Neural crest cell (in vitro differentiated cells): ENCODE measurements at regions not wholly inside any gene's neighbourhood (a gene's known extent, or its start where the extent isn't known, plus 50 kb on each side); places are given as distances from the start of the nearest gene placed in this dataset.

ENCODE experiments used
- DNase-seq: peaks from one replicate; pipeline ENCODE4 v3.0.0; 2021; ENCODE audit warnings: low read depth, mixed read lengths, low spot score
- H3K27ac Mint-ChIP-seq: one replicate; pipeline ENCODE4 v1.8.0; 2021; ENCODE audit warnings: mild to moderate bottlenecking, mixed read lengths; ENCODE audit not compliant: unreplicated experiment
- H3K27me3 Mint-ChIP-seq: 2 replicates; pipeline ENCODE4 v1.8.0; 2021; ENCODE audit warnings: low read depth, mild to moderate bottlenecking, mixed read lengths
- H3K36me3 Mint-ChIP-seq: 2 replicates; pipeline ENCODE4 v1.8.0; 2021; ENCODE audit warnings: low read depth, mild to moderate bottlenecking, mixed read lengths
- H3K4me1 Mint-ChIP-seq: 2 replicates; pipeline ENCODE4 v1.8.0; 2021; ENCODE audit warnings: mixed read lengths
- H3K4me3 Mint-ChIP-seq: one replicate; pipeline ENCODE4 v1.8.0; 2021; ENCODE audit warnings: mild to moderate bottlenecking, mixed read lengths
- H3K9me3 Mint-ChIP-seq: 2 replicates; pipeline ENCODE4 v1.8.0; 2021; ENCODE audit warnings: mixed read lengths
- CTCF ChIP-seq: fragments of 200-600 bp; sonication (generic); conservative IDR thresholded peaks from 2 replicates; pipeline ENCODE4 v1.5.0; 2021; ENCODE audit warnings: antibody characterized with exemption, mild to moderate bottlenecking

- TF ChIP-seq CTCF = no peak
- H3K36me3 Mint-ChIP-seq = no peaks in the 10 kb centered on the region
- no peak for DNase-seq
- H3K4me3 Mint-ChIP-seq = no peak overlapping the region
- H3K9me3 Mint-ChIP-seq = no peaks in the 10 kb centered on the region
- H3K4me1 Mint-ChIP-seq = no peaks in the 10 kb centered on the region
- no peak overlapping the region for H3K27ac Mint-ChIP-seq
- H3K27me3 Mint-ChIP-seq = no peaks in the 10 kb centered on the region
Observed at GRCh38 chr4:110788302-110788701, 165.4 kb upstream of the PITX2 start.

DNA sequence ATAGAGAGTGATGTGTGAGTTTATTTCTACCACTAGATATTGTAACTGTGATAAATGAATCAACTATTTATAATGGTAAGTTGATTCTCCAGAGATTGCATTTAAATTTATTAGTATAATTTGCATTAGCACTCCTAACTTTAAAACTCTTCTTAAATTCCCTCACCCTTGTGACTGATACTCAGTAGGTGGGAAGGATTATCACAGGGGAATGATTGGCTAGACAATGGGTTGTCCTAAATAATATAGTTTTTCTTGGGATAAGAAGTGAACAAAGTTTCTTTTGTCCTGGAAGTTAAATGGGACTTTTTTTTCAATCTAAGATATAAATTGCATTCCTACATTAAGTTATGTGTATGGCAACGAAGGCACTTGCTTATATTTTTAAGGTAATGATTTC is 169.2 kb upstream of the PITX2 start:
- TF ChIP-seq CTCF = no peak
- no peaks in the 10 kb centered on the region for H3K36me3 Mint-ChIP-seq
- no peaks in the 10 kb centered on the region for H3K27me3 Mint-ChIP-seq
- DNase-seq = no peak
- no peaks in the 10 kb centered on the region for H3K4me1 Mint-ChIP-seq
- H3K4me3 Mint-ChIP-seq = no peak overlapping the region
- no peaks in the 10 kb centered on the region for H3K9me3 Mint-ChIP-seq
- H3K27ac Mint-ChIP-seq = no peak overlapping the region

DNA sequence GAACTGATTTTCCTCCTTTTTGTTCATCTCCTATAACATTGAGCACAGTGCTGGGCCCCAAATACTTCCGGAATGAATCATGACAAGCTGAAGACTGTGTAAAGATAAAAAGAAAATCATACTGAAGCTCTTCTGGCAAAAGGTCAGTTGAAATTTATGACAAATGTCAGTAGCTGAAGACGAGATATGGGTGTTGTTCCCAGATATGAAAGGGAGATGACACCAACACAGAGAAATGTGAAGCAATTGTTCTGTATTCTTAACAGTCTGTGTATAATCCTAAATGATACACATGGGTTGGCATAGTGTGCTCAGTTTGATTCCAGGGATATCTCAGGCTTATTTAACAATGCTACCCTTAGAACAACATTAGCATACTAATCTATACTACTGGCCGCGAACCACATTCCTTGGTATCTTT is 170.5 kb upstream of the PITX2 start:
- no peak overlapping the region for H3K27ac Mint-ChIP-seq
- no peak for TF ChIP-seq CTCF
- no peaks in the 10 kb centered on the region for H3K4me1 Mint-ChIP-seq
- DNase-seq = no peak
- H3K27me3 Mint-ChIP-seq = no peaks in the 10 kb centered on the region
- H3K4me3 Mint-ChIP-seq = no peak overlapping the region
- H3K36me3 Mint-ChIP-seq = no peaks in the 10 kb centered on the region
- H3K9me3 Mint-ChIP-seq = no peaks in the 10 kb centered on the region

- TF ChIP-seq CTCF = no peak
- no peaks in the 10 kb centered on the region for H3K4me1 Mint-ChIP-seq
- no peak overlapping the region for H3K27ac Mint-ChIP-seq
- H3K4me3 Mint-ChIP-seq = no peak overlapping the region
- no peaks in the 10 kb centered on the region for H3K27me3 Mint-ChIP-seq
- no peaks in the 10 kb centered on the region for H3K36me3 Mint-ChIP-seq
- DNase-seq = no peak
- H3K9me3 Mint-ChIP-seq = no peaks in the 10 kb centered on the region
Observed at GRCh38 chr4:110793890-110794554, 171.1 kb upstream of the PITX2 start.

DNA sequence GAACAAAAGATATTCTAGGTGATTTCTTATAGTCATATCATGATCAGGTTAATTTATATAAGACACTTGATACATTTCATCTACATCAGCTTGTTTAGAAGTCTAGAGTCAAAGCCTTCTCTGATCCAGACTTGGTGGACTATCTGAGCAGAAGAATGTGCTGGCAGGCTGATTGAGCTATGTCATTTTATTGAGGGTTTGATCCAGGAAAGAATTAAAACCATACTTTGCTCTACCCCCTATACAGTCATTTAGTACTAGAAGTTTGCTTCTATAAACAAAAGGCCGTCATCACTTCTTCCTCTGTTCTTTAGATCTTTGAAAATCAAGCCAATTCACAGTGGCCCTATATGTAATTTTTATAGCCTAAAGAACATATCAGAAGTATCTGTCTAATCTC is 173.1 kb upstream of the PITX2 start:
- no peak overlapping the region for H3K4me3 Mint-ChIP-seq
- no peak overlapping the region for H3K27ac Mint-ChIP-seq
- no peaks in the 10 kb centered on the region for H3K36me3 Mint-ChIP-seq
- DNase-seq = no peak
- no peaks in the 10 kb centered on the region for H3K4me1 Mint-ChIP-seq
- H3K27me3 Mint-ChIP-seq = peaks cover 2% of the 10 kb centered on the region
- no peaks in the 10 kb centered on the region for H3K9me3 Mint-ChIP-seq
- TF ChIP-seq CTCF = no peak
